ENCODE measurements at regions not wholly inside any gene's neighbourhood (a gene's known extent, or its start where the extent isn't known, plus 50 kb on each side); places are given as distances from the start of the nearest gene placed in this dataset.

DNA sequence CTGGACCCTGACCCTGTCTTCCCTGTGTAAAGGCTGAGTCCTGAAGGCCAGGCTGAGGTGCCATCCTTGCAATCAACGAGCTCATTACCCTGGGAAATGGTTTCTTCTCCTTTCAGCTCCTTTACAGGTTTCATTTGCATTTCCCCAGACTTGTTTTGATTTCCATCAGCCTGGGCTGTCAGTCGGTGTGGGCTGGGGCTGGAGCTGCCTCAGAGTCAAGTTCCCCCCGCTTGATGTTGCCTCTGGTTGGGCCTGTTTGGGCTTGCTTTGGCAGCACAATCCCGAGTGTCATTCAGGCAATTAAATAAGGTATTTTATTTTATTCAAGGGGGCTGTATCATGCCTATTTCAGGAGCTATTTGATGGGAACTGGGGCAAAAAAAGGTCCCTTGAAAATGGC is 424.9 kb downstream of the INSC start:
- no peaks in the 10 kb centered on the region for H3K4me1 ChIP-seq
- no peak overlapping the region for H3K4me3 ChIP-seq
- H3K27me3 ChIP-seq = no peaks in the 10 kb centered on the region
- H3K27ac ChIP-seq = no peak overlapping the region
- ATAC-seq (no peak), DNase-seq (no peak)
- 66 to 86% (median 77%) methylated on average over 4 of the region's 4 CpGs for WGBS, 4 donors
- H3K9me3 ChIP-seq = no peaks in the 10 kb centered on the region
- intact Hi-C loops (cut with DNase I) = no loop called here
- no peaks in the 10 kb centered on the region for H3K36me3 ChIP-seq
- TF ChIP-seq POLR2A (IDR thresholded peaks at IDR 0.05) = no peak
- TF ChIP-seq, protein P1, sequence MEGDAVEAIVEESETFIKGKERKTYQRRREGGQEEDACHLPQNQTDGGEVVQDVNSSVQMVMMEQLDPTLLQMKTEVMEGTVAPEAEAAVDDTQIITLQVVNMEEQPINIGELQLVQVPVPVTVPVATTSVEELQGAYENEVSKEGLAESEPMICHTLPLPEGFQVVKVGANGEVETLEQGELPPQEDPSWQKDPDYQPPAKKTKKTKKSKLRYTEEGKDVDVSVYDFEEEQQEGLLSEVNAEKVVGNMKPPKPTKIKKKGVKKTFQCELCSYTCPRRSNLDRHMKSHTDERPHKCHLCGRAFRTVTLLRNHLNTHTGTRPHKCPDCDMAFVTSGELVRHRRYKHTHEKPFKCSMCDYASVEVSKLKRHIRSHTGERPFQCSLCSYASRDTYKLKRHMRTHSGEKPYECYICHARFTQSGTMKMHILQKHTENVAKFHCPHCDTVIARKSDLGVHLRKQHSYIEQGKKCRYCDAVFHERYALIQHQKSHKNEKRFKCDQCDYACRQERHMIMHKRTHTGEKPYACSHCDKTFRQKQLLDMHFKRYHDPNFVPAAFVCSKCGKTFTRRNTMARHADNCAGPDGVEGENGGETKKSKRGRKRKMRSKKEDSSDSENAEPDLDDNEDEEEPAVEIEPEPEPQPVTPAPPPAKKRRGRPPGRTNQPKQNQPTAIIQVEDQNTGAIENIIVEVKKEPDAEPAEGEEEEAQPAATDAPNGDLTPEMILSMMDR (IDR thresholded peaks at IDR 0.05) = no peak

DNA sequence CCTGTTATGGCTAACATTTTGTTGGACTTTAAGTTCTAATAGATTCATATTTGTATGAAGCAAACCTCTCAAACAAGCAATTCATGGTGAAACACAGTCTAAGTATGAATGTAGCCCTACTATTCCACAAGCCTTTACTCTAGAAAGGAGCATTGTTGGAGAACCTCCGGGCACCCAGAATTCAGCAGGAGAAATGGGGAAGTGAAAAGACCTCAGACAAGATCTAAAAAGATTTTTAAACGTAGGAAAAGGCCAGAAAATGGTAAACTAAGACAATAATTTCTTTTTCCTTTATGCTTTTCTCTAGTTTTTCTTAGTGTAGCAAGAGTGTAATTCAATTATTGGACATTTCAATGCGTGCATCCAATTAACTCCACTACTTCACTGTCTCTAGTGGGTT is 426.4 kb downstream of the INSC start:
- 81 to 88% (median 83%) methylated on average over 3 of the region's 3 CpGs for WGBS, 4 donors
- DNase-seq = no peak

DNA sequence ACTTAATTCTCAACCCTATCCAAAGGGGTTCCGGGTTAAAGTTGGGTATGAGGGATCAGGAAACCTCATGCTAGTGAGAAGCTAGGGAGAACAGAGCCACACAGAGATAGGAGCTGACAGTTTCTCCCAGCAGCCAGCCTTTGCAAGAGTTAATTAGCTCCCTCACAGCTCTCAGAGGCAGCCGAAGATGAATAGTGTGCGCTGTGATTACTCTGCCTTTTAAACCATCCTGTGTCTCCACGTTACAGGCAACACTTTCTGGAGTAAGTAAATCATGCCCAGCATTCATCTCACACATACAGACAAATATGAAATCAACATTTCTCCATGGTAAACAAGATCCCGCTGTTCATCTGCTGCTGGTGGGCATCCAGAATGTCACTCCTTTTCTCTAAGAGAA is 429.6 kb downstream of the INSC start:
- no peak overlapping the region for H3K27ac ChIP-seq

More for the DNA sequence above, 426.4 kb downstream of the INSC start:
- Histone ChIP-seq H3K27me3 (no peaks in the 10 kb centered on the region), H3K4me1 (no peaks in the 10 kb centered on the region), H3K9me3 (no peaks in the 10 kb centered on the region), H3K27ac (no peak overlapping the region), H3K4me3 (no peak overlapping the region), H3K36me3 (no peaks in the 10 kb centered on the region)
- intact Hi-C loops (cut with DNase I) = no loop called here
- no peak for ATAC-seq
- TF ChIP-seq, protein P1 (IDR thresholded peaks at IDR 0.05) = no peak
- no peak for TF ChIP-seq POLR2A (IDR thresholded peaks at IDR 0.05)

DNA sequence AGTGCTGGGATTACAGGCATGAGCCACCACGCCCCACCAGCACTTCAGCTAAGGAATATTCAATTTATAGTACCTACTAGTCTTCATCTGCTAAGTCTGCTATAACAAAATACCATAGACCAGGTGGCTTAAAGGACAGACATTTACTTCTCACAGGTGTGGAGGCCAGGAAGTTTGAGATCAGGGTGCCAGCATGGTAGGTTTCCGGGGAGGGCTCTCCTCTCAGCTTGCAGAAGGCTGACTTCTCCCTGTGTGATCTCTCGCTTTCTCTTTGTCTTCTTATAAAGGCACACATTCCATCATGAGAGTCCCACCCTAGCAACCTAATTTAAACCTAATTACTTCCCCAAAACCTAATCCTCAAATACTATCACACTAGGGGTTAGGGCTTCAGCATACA is 433.0 kb downstream of the INSC start:
- H3K27ac ChIP-seq = no peak overlapping the region
- ATAC-seq (no peak), DNase-seq (no peak)
- H3K4me3 ChIP-seq = no peak overlapping the region
- 78 to 98% (median 93%) methylated on average over 3 of the region's 3 CpGs for WGBS, 4 donors
- H3K4me1 ChIP-seq = peaks cover 0 to 3% (median 0%) of the 10 kb centered on the region in 12 donors
- intact Hi-C loops (cut with DNase I) = no loop called here
- no peaks in the 10 kb centered on the region for H3K36me3 ChIP-seq
- no peaks in the 10 kb centered on the region for H3K9me3 ChIP-seq
- no peaks in the 10 kb centered on the region for H3K27me3 ChIP-seq
- TF ChIP-seq POLR2A (IDR thresholded peaks at IDR 0.05) = no peak
- TF ChIP-seq, protein P1 (IDR thresholded peaks at IDR 0.05) = no peak

More for the DNA sequence above, 429.6 kb downstream of the INSC start:
- Histone ChIP-seq H3K9me3 (no peaks in the 10 kb centered on the region), H3K27me3 (no peaks in the 10 kb centered on the region), H3K36me3 (no peaks in the 10 kb centered on the region), H3K4me1 (no peaks in the 10 kb centered on the region), H3K4me3 (no peak overlapping the region)
- no peak for ATAC-seq
- WGBS, 4 donors = 67 to 81% (median 72%) methylated on average over 5 of the region's 5 CpGs
- intact Hi-C loops (cut with DNase I) = no loop called here
- no peak for DNase-seq
- no peak for TF ChIP-seq POLR2A (IDR thresholded peaks at IDR 0.05)
- TF ChIP-seq, protein P1 (IDR thresholded peaks at IDR 0.05) = no peak
